Breast epithelium (tissue), 3 donors: ENCODE measurements at regions not wholly inside any gene's neighbourhood (a gene's known extent, or its start where the extent isn't known, plus 50 kb on each side); places are given as distances from the start of the nearest gene placed in this dataset.

Source experiments
- POLR2A ChIP-seq: fragments of 450-650 bp; IDR thresholded peaks from one replicate; pipeline ENCODE4 v1.6.1; 2016; ENCODE audit warnings: antibody characterized with exemption, mild to moderate bottlenecking, moderate library complexity
- POLR2AphosphoS5 ChIP-seq, 3 donors: sonication (generic); formaldehyde crosslinking; IDR thresholded peaks; one replicate each; pipeline ENCODE4 v1.6.1; 2017; ENCODE audit warnings: antibody characterized with exemption in 3 of 3
- TF ChIP-seq, protein P1 (sequence below), 3 donors: fragments of 450-650 bp; IDR thresholded peaks; one replicate each; pipeline ENCODE4 v1.5.1; 2016 to 2017; ENCODE audit warnings: antibody characterized with exemption in 3 of 3, mild to moderate bottlenecking in 3 of 3, moderate library complexity in 3 of 3

DNA sequence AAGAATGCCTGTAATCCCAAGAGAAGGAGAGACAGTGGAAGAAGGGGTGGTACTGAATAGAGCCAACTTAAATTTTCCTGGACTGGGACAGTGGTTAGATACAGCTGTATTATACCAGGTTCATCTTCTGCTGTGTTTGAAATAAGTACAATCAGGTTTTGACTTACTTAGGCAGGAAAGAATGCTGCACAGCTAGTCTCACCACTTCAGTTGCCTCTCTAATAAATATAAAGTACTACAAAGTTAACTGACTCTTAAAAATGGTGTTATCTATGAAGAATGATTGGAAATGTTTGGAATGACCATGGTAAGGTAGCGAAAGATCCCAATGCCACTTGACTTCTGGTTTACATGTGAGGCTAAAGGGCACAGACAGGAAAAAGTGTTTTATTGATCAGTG, 652.1 kb downstream of the NOVA1 start:
- TF ChIP-seq, protein P1, sequence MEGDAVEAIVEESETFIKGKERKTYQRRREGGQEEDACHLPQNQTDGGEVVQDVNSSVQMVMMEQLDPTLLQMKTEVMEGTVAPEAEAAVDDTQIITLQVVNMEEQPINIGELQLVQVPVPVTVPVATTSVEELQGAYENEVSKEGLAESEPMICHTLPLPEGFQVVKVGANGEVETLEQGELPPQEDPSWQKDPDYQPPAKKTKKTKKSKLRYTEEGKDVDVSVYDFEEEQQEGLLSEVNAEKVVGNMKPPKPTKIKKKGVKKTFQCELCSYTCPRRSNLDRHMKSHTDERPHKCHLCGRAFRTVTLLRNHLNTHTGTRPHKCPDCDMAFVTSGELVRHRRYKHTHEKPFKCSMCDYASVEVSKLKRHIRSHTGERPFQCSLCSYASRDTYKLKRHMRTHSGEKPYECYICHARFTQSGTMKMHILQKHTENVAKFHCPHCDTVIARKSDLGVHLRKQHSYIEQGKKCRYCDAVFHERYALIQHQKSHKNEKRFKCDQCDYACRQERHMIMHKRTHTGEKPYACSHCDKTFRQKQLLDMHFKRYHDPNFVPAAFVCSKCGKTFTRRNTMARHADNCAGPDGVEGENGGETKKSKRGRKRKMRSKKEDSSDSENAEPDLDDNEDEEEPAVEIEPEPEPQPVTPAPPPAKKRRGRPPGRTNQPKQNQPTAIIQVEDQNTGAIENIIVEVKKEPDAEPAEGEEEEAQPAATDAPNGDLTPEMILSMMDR (IDR thresholded peaks at IDR 0.05), result no peak
- TF ChIP-seq POLR2A (no peak), POLR2AphosphoS5 (IDR thresholded peaks at IDR 0.05) (no peak)
